ENCODE measurements at regions not wholly inside any gene's neighbourhood (a gene's known extent, or its start where the extent isn't known, plus 50 kb on each side); places are given as distances from the start of the nearest gene placed in this dataset.

- DNase-seq: no peak
Observed at GRCh38 chr2:5921081-5921642, 229.0 kb downstream of the SOX11 start.

- no peak for DNase-seq
Observed at GRCh38 chr2:5923957-5924945, 232.1 kb downstream of the SOX11 start.

GRCh38 chr2:5925604-5926003, 233.4 kb downstream of the SOX11 start:
- no peak for DNase-seq

GRCh38 chr2:5926871-5927512, 234.8 kb downstream of the SOX11 start:
- no peak for DNase-seq

GRCh38 chr2:5932556-5933469, 240.6 kb downstream of the SOX11 start:
- DNase-seq: no peak

GRCh38 chr2:5933669-5934068, 241.5 kb downstream of the SOX11 start:
- no peak for DNase-seq

GRCh38 chr2:5937321-5937720, 245.1 kb downstream of the SOX11 start:
- no peak for DNase-seq

GRCh38 chr2:5937851-5938565, 245.8 kb downstream of the SOX11 start:
- no peak for DNase-seq

- no peak for DNase-seq
Observed at GRCh38 chr2:5938566-5938896, 246.3 kb downstream of the SOX11 start.

- DNase-seq: no peak
Observed at GRCh38 chr2:5939553-5939952, 247.4 kb downstream of the SOX11 start.

GRCh38 chr2:5940596-5941535, 248.7 kb downstream of the SOX11 start:
- DNase-seq: no peak

- DNase-seq: no peak
Observed at GRCh38 chr2:5942204-5942603, 250.0 kb downstream of the SOX11 start.

GRCh38 chr2:5945742-5946141, 253.6 kb downstream of the SOX11 start:
- DNase-seq: no peak

- DNase-seq: no peak
Observed at GRCh38 chr2:5946225-5947115, 254.3 kb downstream of the SOX11 start.

- DNase-seq: no peak
Observed at GRCh38 chr2:5950736-5951135, 258.6 kb downstream of the SOX11 start.

GRCh38 chr2:5951471-5951870, 259.3 kb downstream of the SOX11 start:
- DNase-seq: no peak

- no peak for DNase-seq
Observed at GRCh38 chr2:5953525-5953924, 261.3 kb downstream of the SOX11 start.

GRCh38 chr2:5954509-5954908, 262.3 kb downstream of the SOX11 start:
- no peak for DNase-seq

GRCh38 chr2:5955921-5956320, 263.7 kb downstream of the SOX11 start:
- DNase-seq: no peak
